KBM-7 (cell line): ENCODE measurements at regions not wholly inside any gene's neighbourhood (a gene's known extent, or its start where the extent isn't known, plus 50 kb on each side); places are given as distances from the start of the nearest gene placed in this dataset.

Experiments used
- DNase-seq: peaks from one replicate; pipeline ENCODE4 v3.0.0-alpha.2; 2015
- in situ Hi-C: fragments of 300-500 bp; cut with MboI; formaldehyde crosslinking; loops from 2 replicates; pipeline ENCODE4 v1.14.3; 2020; ENCODE audit warnings: low sequenced_read_pairs, low pct_unique_long_range_greater_than_20kb, mixed read lengths

GRCh38 chr6:44530209-44530909 is 142.9 kb downstream of the CDC5L start:
- in situ Hi-C loops = no loop called here
- no peak for DNase-seq

GRCh38 chr6:44530910-44531234 is 143.4 kb downstream of the CDC5L start:
- DNase-seq = no peak
- in situ Hi-C loops = no loop called here

- DNase-seq = no peak
- in situ Hi-C loops = no loop called here
Observed at GRCh38 chr6:44531442-44532015, 144.0 kb downstream of the CDC5L start.

GRCh38 chr6:44533421-44533820 is 145.9 kb downstream of the CDC5L start:
- DNase-seq = no peak
- in situ Hi-C loops = no loop called here

GRCh38 chr6:44534291-44534690 is 146.8 kb downstream of the CDC5L start:
- in situ Hi-C loops = no loop called here
- DNase-seq = no peak

GRCh38 chr6:44535446-44535845 is 147.9 kb downstream of the CDC5L start:
- in situ Hi-C loops = no loop called here
- DNase-seq = no peak

- DNase-seq = no peak
- in situ Hi-C loops = no loop called here
Observed at GRCh38 chr6:44535967-44536366, 148.5 kb downstream of the CDC5L start.

- in situ Hi-C loops = no loop called here
- DNase-seq = no peak
Observed at GRCh38 chr6:44537306-44538049, 150.0 kb downstream of the CDC5L start.

GRCh38 chr6:44538131-44538806 is 150.8 kb downstream of the CDC5L start:
- in situ Hi-C loops = no loop called here
- DNase-seq = no peak

- no peak for DNase-seq
- in situ Hi-C loops = no loop called here
Observed at GRCh38 chr6:44538807-44539201, 151.3 kb downstream of the CDC5L start.

- DNase-seq = no peak
- in situ Hi-C loops = no loop called here
Observed at GRCh38 chr6:44539701-44540355, 152.3 kb downstream of the CDC5L start.

- in situ Hi-C loops = no loop called here
- DNase-seq = no peak
Observed at GRCh38 chr6:44540881-44541280, 153.4 kb downstream of the CDC5L start.

- in situ Hi-C loops = no loop called here
- DNase-seq = no peak
Observed at GRCh38 chr6:44542401-44543116, 155.1 kb downstream of the CDC5L start.

- no peak for DNase-seq
- in situ Hi-C loops = no loop called here
Observed at GRCh38 chr6:44543664-44544063, 156.2 kb downstream of the CDC5L start.

- in situ Hi-C loops = no loop called here
- no peak for DNase-seq
Observed at GRCh38 chr6:44545224-44545623, 157.7 kb downstream of the CDC5L start.

- in situ Hi-C loops = no loop called here
- no peak for DNase-seq
Observed at GRCh38 chr6:44548319-44548718, 160.8 kb downstream of the CDC5L start.

- in situ Hi-C loops = no loop called here
- DNase-seq = no peak
Observed at GRCh38 chr6:44549516-44549915, 162.0 kb downstream of the CDC5L start.

GRCh38 chr6:44554194-44554593 is 166.7 kb downstream of the CDC5L start:
- DNase-seq = no peak
- in situ Hi-C loops = no loop called here

- in situ Hi-C loops = no loop called here
- DNase-seq = no peak
Observed at GRCh38 chr6:44554861-44555260, 167.4 kb downstream of the CDC5L start.
